HCT116 (cell line): ENCODE measurements at regions not wholly inside any gene's neighbourhood (a gene's known extent, or its start where the extent isn't known, plus 50 kb on each side); places are given as distances from the start of the nearest gene placed in this dataset.
"Not testable (repeated sequence)": the region's sequence is repeated elsewhere in the genome, so short reads cannot be mapped to it uniquely, and the experiment has no call there.

Experiments used
- ATAC-seq: fragments of 200-7000 bp; cut with Tn5 transposase; 2 replicates; pipeline ENCODE4 v1.9.1; 2020; ENCODE audit warnings: mild to moderate bottlenecking, moderate library complexity
- BruUV-seq: library from RNA; stranded (reverse); fragments of 400-500 nt; replicated peaks from 2 replicates; lab custom pipeline; 2021; lab: Mats Ljungman, UMichigan
- CTCF ChIA-PET: fragments of 300-600 bp; sonication (Branson Sonifier 250); formaldehyde crosslinking; loops from one replicate; lab custom pipeline; 2021; ENCODE audit warnings: antibody characterized with exemption; lab: Charles Lee
- POLR2A ChIA-PET: fragments of 300-600, 350-600 bp; sonication (Branson Sonifier 250); formaldehyde crosslinking; loops from one replicate; lab custom pipeline; 2021; ENCODE audit warnings: antibody characterized with exemption; lab: Charles Lee
- RAD21 ChIA-PET, 2 experiments: fragments of 300-600 bp; sonication (Branson Sonifier 250); formaldehyde crosslinking; loops; one replicate each; lab custom pipeline; 2023; ENCODE audit warnings: low total read pairs in 2 of 2; ENCODE audit not compliant: uncharacterized antibody in 2 of 2, unreplicated experiment in 2 of 2, low non-redundant PET in 1 of 2; lab: Charles Lee
- DNase-seq: peaks from one replicate; pipeline ENCODE4 v3.0.0-alpha.2; 2010; ENCODE audit warnings: low read depth, low spot score
- H2AFZ ChIP-seq: fragments of 200-600 bp; shearing (Covaris generic), sonication (generic); 2 replicates; pipeline ENCODE4 v1.6.1; 2017; ENCODE audit warnings: low read depth, mixed run types, mixed read lengths, antibody characterized with exemption, low read length; ENCODE audit not compliant: poor library complexity, severe bottlenecking
- H3K27ac ChIP-seq: 2 replicates; pipeline ENCODE4 v1.5.1; 2012; ENCODE audit warnings: low read depth, low read length
- H3K27me3 ChIP-seq: fragments of 200-600 bp; sonication (generic); 2 replicates; pipeline ENCODE4 v1.6.1; 2016; ENCODE audit warnings: mixed run types, low read length, mixed read lengths; ENCODE audit not compliant: insufficient read depth
- H3K36me3 ChIP-seq, 2 experiments: fragments of 200-500 bp in 1 of 2; fragments of 200-600 bp in 1 of 2; sonication (Bioruptor generic) in 1 of 2; sonication (generic) in 1 of 2; 2 replicates each; pipeline versions ENCODE4 v1.5.1 to v1.6.1; 2014 to 2016; ENCODE audit warnings: low read length in 2 of 2, inconsistent platforms in 1 of 2, mixed read lengths in 1 of 2, mixed run types in 1 of 2; ENCODE audit not compliant: insufficient read depth in 2 of 2, control insufficient read depth in 1 of 2
- H3K4me1 ChIP-seq, 2 experiments: fragments of 200-600 bp in 1 of 2; sonication (generic) in 1 of 2; 2 replicates each; pipeline versions ENCODE4 v1.5.1 to v1.6.1; 2012 to 2017; ENCODE audit warnings: low read length in 2 of 2, inconsistent platforms in 1 of 2, mild to moderate bottlenecking in 1 of 2, mixed read lengths in 1 of 2, mixed run types in 1 of 2, moderate library complexity in 1 of 2; ENCODE audit not compliant: insufficient read depth in 2 of 2, control insufficient read depth in 1 of 2
- H3K4me2 ChIP-seq: fragments of 200-600 bp; sonication (generic); 2 replicates; pipeline ENCODE4 v1.6.1; 2017; ENCODE audit warnings: mixed run types, low read length, mixed read lengths
- H3K4me3 ChIP-seq, 2 experiments: fragments of 200-600 bp in 1 of 2; sonication (generic) in 1 of 2; replicated peaks in 1 of 2; 2 replicates each; pipeline ENCODE4 v1.5.1; 2011 to 2016; ENCODE audit warnings: low read length in 2 of 2, control low read depth in 1 of 2, low read depth in 1 of 2, mild to moderate bottlenecking in 1 of 2, mixed read lengths in 1 of 2, mixed run types in 1 of 2
- H3K79me2 ChIP-seq: fragments of 200-600 bp; sonication (generic); 2 replicates; pipeline ENCODE4 v1.6.1; 2017; ENCODE audit warnings: mild to moderate bottlenecking, mixed run types, low read length, moderate library complexity, mixed read lengths; ENCODE audit not compliant: insufficient read depth
- H3K9ac ChIP-seq: fragments of 200-600 bp; sonication (generic); 2 replicates; pipeline ENCODE4 v1.6.1; 2016; ENCODE audit warnings: low read length, mixed read lengths
- H3K9me2 ChIP-seq: fragments of 200-600 bp; sonication (generic), shearing (Covaris generic); 2 replicates; pipeline ENCODE4 v1.6.1; 2017; ENCODE audit warnings: mixed run types, mild to moderate bottlenecking, moderate library complexity; ENCODE audit not compliant: insufficient read depth
- H3K9me3 ChIP-seq, 2 experiments: fragments of 200-500 bp in 1 of 2; fragments of 200-600 bp in 1 of 2; sonication (Bioruptor generic) in 1 of 2; sonication (generic) in 1 of 2; 2 replicates each; pipeline ENCODE4 v1.6.1; 2014 to 2017; ENCODE audit warnings: low read length in 2 of 2, mixed read lengths in 2 of 2, inconsistent platforms in 1 of 2, low read depth in 1 of 2, mild to moderate bottlenecking in 1 of 2, mixed run types in 1 of 2, moderate library complexity in 1 of 2; ENCODE audit not compliant: control insufficient read depth in 1 of 2, insufficient read depth in 1 of 2
- H4K20me1 ChIP-seq: fragments of 200-600 bp; sonication (generic), shearing (Covaris generic); 2 replicates; pipeline ENCODE4 v1.6.1; 2017; ENCODE audit warnings: mixed run types, mild to moderate bottlenecking, moderate library complexity; ENCODE audit not compliant: insufficient read depth
- CBX3 ChIP-seq: IDR thresholded peaks from 2 replicates; pipeline ENCODE4 v1.6.1; 2012; ENCODE audit warnings: low read depth
- CTCF ChIP-seq, 3 experiments: fragments of 200-600 bp in 1 of 3; sonication (generic) in 1 of 3; IDR thresholded peaks in 2 of 3; conservative IDR thresholded peaks in 1 of 3; 2 replicates each; pipeline ENCODE4 v1.5.1; 2012 to 2017; ENCODE audit warnings: low read depth in 2 of 3, low read length in 2 of 3, antibody characterized with exemption in 1 of 3, borderline replicate concordance in 1 of 3, control low read depth in 1 of 3, mild to moderate bottlenecking in 1 of 3, mixed read lengths in 1 of 3, mixed run types in 1 of 3, moderate library complexity in 1 of 3; ENCODE audit not compliant: insufficient read depth in 1 of 3
- RAD21 ChIP-seq: IDR thresholded peaks from 2 replicates; pipeline ENCODE4 v1.6.1; 2012; ENCODE audit warnings: low read depth, mild to moderate bottlenecking
- SP1 ChIP-seq: IDR thresholded peaks from 2 replicates; pipeline ENCODE4 v1.6.1; 2012; ENCODE audit warnings: low read depth
- ZNF274 ChIP-seq: fragments of 200-500 bp; sonication (Bioruptor generic); IDR thresholded peaks from 2 replicates; pipeline ENCODE4 v1.6.1; 2014; ENCODE audit warnings: mild to moderate bottlenecking, low read depth, low read length, inconsistent platforms
- intact Hi-C: fragments of 100-400 bp; cut with micrococcal nuclease; formaldehyde crosslinking; loops from 2 replicates; pipeline ENCODE4 v1.10.0; 2022

DNA sequence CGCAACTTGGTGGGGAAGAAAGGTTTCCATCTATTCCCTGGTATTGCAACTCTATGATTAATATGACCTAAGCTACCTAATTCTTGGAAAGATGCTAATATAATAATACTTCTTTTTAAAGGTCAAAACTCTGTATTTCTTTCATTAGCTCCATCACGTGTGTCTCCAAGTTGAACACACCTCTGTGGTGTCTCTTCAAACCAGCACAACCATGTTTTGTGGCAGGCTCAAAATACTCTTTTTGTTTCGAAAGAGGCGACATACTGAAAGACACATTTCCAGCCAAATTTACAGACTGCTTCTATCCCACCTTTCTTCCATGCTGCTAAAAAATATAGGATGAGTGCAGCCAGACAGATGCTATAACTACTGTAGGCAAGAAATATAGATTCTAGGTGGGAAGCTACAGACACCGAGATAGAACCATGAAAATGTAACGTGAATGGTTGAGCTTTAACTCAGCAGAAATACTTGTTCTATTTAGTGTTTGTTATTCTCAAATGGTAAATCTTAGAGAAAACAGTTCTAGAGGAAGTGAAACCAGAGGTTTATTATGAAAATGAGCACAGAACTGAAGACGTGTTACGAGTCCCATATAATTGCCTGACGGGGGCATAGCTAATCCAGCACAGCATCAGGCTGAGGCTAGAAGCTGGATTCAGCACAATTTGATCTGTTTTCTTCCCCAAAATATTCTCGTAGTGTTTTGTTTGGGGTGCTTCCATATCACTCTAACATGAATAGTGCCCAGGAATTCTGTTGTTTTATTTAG, 991.5 kb upstream of the FANCL start (continued):
- no peak for TF ChIP-seq CTCF (IDR thresholded peaks at IDR 0.05 in 2 of 3, conservative IDR thresholded peaks at IDR 0.05 in 1 of 3; ENCODE audit: borderline replicate concordance in 1 of 3, insufficient read depth in 1 of 3, low read depth in 2 of 3, low read length in 2 of 3)
- TF ChIP-seq CBX3, result no peak
- TF ChIP-seq ZNF274, result no peak
- no peak for TF ChIP-seq RAD21
- no peak for TF ChIP-seq SP1

GRCh38 chr2:59226362-59226761, 985.2 kb upstream of the FANCL start:
- H3K4me3 ChIP-seq, H4K20me1 ChIP-seq, H3K36me3 ChIP-seq, H3K9ac ChIP-seq, CTCF ChIA-PET, ATAC-seq, H2AFZ ChIP-seq, H3K79me2 ChIP-seq, H3K9me3 ChIP-seq, DNase-seq, H3K4me1 ChIP-seq, RAD21 ChIA-PET, intact Hi-C loops, H3K27ac ChIP-seq, H3K9me2 ChIP-seq, H3K4me2 ChIP-seq, H3K27me3 ChIP-seq, BruUV-seq, POLR2A ChIA-PET: not testable (repeated sequence)
